GM12878 (cell line): ENCODE measurements at regions not wholly inside any gene's neighbourhood (a gene's known extent, or its start where the extent isn't known, plus 50 kb on each side); places are given as distances from the start of the nearest gene placed in this dataset.

ENCODE experiments used
- ATAC-seq: fragments of 200-7000 bp; cut with Tn5 transposase; 3 replicates; pipeline ENCODE4 v1.9.1; 2020; ENCODE audit warnings: mild to moderate bottlenecking, moderate library complexity
- BruUV-seq: library from RNA; stranded (reverse); fragments of 400-500 nt; replicated peaks from 2 replicates; lab custom pipeline; 2021; lab: Mats Ljungman, UMichigan
- CTCF ChIA-PET: fragments of 300-600 bp; sonication (Branson Sonifier 250); formaldehyde crosslinking; extraction: SDS; loops from one replicate; lab custom pipeline; 2021; ENCODE audit warnings: inconsistent platforms; lab: Yijun Ruan, JAX
- POLR2A ChIA-PET: fragments of 350-600 bp; formaldehyde crosslinking; extraction: SDS; loops from one replicate; lab custom pipeline; 2021; ENCODE audit warnings: inconsistent platforms; lab: Charles Lee
- RAD21 ChIA-PET: fragments of 300-600 bp; sonication (Branson Sonifier 250); formaldehyde crosslinking; loops from one replicate; lab custom pipeline; 2023; ENCODE audit warnings: antibody characterized with exemption; ENCODE audit not compliant: unreplicated experiment; lab: Charles Lee
- SMC1A ChIA-PET: fragments of 300-600 bp; sonication (Branson Sonifier 250); formaldehyde crosslinking; loops from one replicate; lab custom pipeline; 2023; ENCODE audit not compliant: unreplicated experiment, uncharacterized antibody; lab: Charles Lee
- DNase-seq: peaks from one replicate; pipeline ENCODE4 v3.0.0-alpha.2; 2011; ENCODE audit warnings: low read depth, low spot score
- FAIRE-seq: peaks from 3 replicates; lab custom pipeline; 2011; peaks lifted over from hg19 to GRCh38; lab: Jason Lieb, UNC
- H2AFZ ChIP-seq: 2 replicates; pipeline ENCODE4 v1.6.0; 2011; ENCODE audit warnings: low read depth, low read length, control low read depth; ENCODE audit not compliant: control insufficient read depth
- H3K27ac ChIP-seq: 2 replicates; pipeline ENCODE4 v1.5.1; 2011; ENCODE audit warnings: control low read depth; ENCODE audit not compliant: control insufficient read depth, insufficient read depth
- H3K27me3 ChIP-seq, 2 experiments: replicated peaks in 1 of 2; 2 replicates each; pipeline versions ENCODE4 v1.6.0 to v1.6.1; 2011; ENCODE audit warnings: low read length in 1 of 2; ENCODE audit not compliant: control insufficient read depth in 2 of 2, insufficient read depth in 2 of 2
- H3K36me3 ChIP-seq, 2 experiments: 2 replicates each; pipeline ENCODE4 v1.5.1; 2011; ENCODE audit warnings: low read length in 1 of 2; ENCODE audit not compliant: control insufficient read depth in 2 of 2, insufficient read depth in 2 of 2
- H3K4me1 ChIP-seq: 2 replicates; pipeline ENCODE4 v1.6.1; 2011; ENCODE audit warnings: mild to moderate bottlenecking, low read length, moderate library complexity, mixed read lengths; ENCODE audit not compliant: control insufficient read depth, insufficient read depth
- H3K4me2 ChIP-seq: 2 replicates; pipeline ENCODE4 v1.6.0; 2011; ENCODE audit warnings: control low read depth; ENCODE audit not compliant: control insufficient read depth, insufficient read depth
- H3K4me3 ChIP-seq: fragments of 200-600 bp; sonication (generic); 2 replicates; pipeline ENCODE4 v1.5.1; 2016
- H3K79me2 ChIP-seq: 2 replicates; pipeline ENCODE4 v1.6.0; 2011; ENCODE audit warnings: low read length; ENCODE audit not compliant: control insufficient read depth, insufficient read depth
- H3K9ac ChIP-seq: 2 replicates; pipeline ENCODE4 v1.8.0; 2011; ENCODE audit warnings: low read length, control low read depth, mixed read lengths; ENCODE audit not compliant: control insufficient read depth, insufficient read depth
- H3K9me3 ChIP-seq: replicated peaks from 3 replicates; pipeline ENCODE4 v1.5.1; 2011; ENCODE audit warnings: mild to moderate bottlenecking, low read length; ENCODE audit not compliant: control insufficient read depth, insufficient read depth
- H4K20me1 ChIP-seq: 2 replicates; pipeline ENCODE4 v1.6.0; 2011; ENCODE audit not compliant: control insufficient read depth, insufficient read depth
- BACH1 ChIP-seq: fragments of 450-650 bp; IDR thresholded peaks from 2 replicates; pipeline ENCODE4 v1.6.1; 2017; ENCODE audit warnings: mild to moderate bottlenecking, borderline replicate concordance
- EED ChIP-seq: sonication (generic); IDR thresholded peaks from 2 replicates; pipeline ENCODE4 v1.6.1; 2016; ENCODE audit warnings: antibody characterized with exemption, low read depth
- FOS ChIP-seq: IDR thresholded peaks from 3 replicates; pipeline ENCODE4 v1.6.1; 2011; ENCODE audit warnings: borderline replicate concordance; ENCODE audit not compliant: insufficient read length; ENCODE audit errors: extremely low read depth
- HDGF ChIP-seq: fragments of 450-650 bp; IDR thresholded peaks from 2 replicates; pipeline ENCODE4 v1.6.1; 2016; ENCODE audit warnings: antibody characterized with exemption
- KAT2A ChIP-seq: conservative IDR thresholded peaks from 2 replicates; pipeline ENCODE4 v1.6.1; 2011; ENCODE audit warnings: low read depth, low read length; ENCODE audit not compliant: control insufficient read depth
- MTA3 ChIP-seq: IDR thresholded peaks from 2 replicates; pipeline ENCODE4 v1.6.1; 2012; ENCODE audit warnings: low read length, inconsistent platforms, borderline replicate concordance
- NFYA ChIP-seq: IDR thresholded peaks from 2 replicates; pipeline ENCODE4 v1.6.1; 2011; ENCODE audit warnings: low read depth, mild to moderate bottlenecking, low read length, improper control_type of control experiment, borderline replicate concordance
- NFYB ChIP-seq: IDR thresholded peaks from 2 replicates; pipeline ENCODE4 v1.6.1; 2011; ENCODE audit warnings: low read depth, mild to moderate bottlenecking, low read length, improper control_type of control experiment, moderate library complexity; ENCODE audit not compliant: insufficient read depth
- NR2C2 ChIP-seq: IDR thresholded peaks from 2 replicates; pipeline ENCODE4 v1.6.1; 2011; ENCODE audit warnings: borderline replicate concordance, low read depth; ENCODE audit not compliant: control insufficient read depth, insufficient read length
- SMAD1 ChIP-seq: fragments of 450-650 bp; IDR thresholded peaks from 2 replicates; pipeline ENCODE4 v1.6.1; 2018; ENCODE audit warnings: mild to moderate bottlenecking, low read depth; ENCODE audit not compliant: partially characterized antibody
- SMARCA5 ChIP-seq: fragments of 450-650 bp; IDR thresholded peaks from 2 replicates; pipeline ENCODE4 v1.6.1; 2017; ENCODE audit warnings: mild to moderate bottlenecking
- STAT1 ChIP-seq: fragments of 450-650 bp; conservative IDR thresholded peaks from 2 replicates; pipeline ENCODE4 v1.6.1; 2014; ENCODE audit warnings: antibody characterized with exemption, mild to moderate bottlenecking
- TBL1XR1 ChIP-seq: IDR thresholded peaks from 2 replicates; pipeline ENCODE4 v1.6.1; 2012; ENCODE audit warnings: low read depth, low read length, improper control_type of control experiment
- TCF7 ChIP-seq: IDR thresholded peaks from 2 replicates; pipeline ENCODE4 v1.6.1; 2014; ENCODE audit warnings: antibody characterized with exemption, borderline replicate concordance
- WRNIP1 ChIP-seq: IDR thresholded peaks from 2 replicates; pipeline ENCODE4 v1.6.1; 2011; ENCODE audit warnings: low read depth, low read length, improper control_type of control experiment, borderline replicate concordance
- ZNF622 ChIP-seq: fragments of 450-650 bp; IDR thresholded peaks from 2 replicates; pipeline ENCODE4 v1.6.1; 2017; ENCODE audit warnings: mild to moderate bottlenecking, inconsistent platforms
- WGBS: methylation state at CpG from one replicate; pipeline ENCODE4 v1.1.6; 2016; ENCODE audit warnings: low lambda C conversion rate; ENCODE audit not compliant: insufficient replicate concordance, insufficient coverage; ENCODE audit errors: missing lambda C conversion rate; 5-methylcytosine and 5-hydroxymethylcytosine counted together
- in situ Hi-C: fragments of 300-500 bp; cut with MboI; formaldehyde crosslinking; loops from 9 replicates; pipeline ENCODE4 v1.14.3; 2018; ENCODE audit warnings: mixed read lengths
- intact Hi-C: fragments of 100-400 bp; cut with micrococcal nuclease; formaldehyde crosslinking; loops from one replicate; pipeline ENCODE4 v1.14.2; 2022; ENCODE audit not compliant: unreplicated experiment
- TF ChIP-seq, protein P1 (sequence below): fragments of 450-650 bp; formaldehyde crosslinking; IDR thresholded peaks from 2 replicates; pipeline ENCODE4 v1.4.0; 2020; ENCODE audit warnings: mild to moderate bottlenecking, moderate library complexity
- TF ChIP-seq, protein P2 (sequence below): IDR thresholded peaks from 2 replicates; pipeline ENCODE4 v1.6.1; 2012; ENCODE audit warnings: low read depth, low read length, improper control_type of control experiment
- TF ChIP-seq, protein P3 (sequence below): fragments of 450-650 bp; IDR thresholded peaks from 2 replicates; pipeline ENCODE4 v1.6.1; 2017; ENCODE audit warnings: mild to moderate bottlenecking, low read depth, inconsistent platforms; ENCODE audit not compliant: poor library complexity, severe bottlenecking

DNA sequence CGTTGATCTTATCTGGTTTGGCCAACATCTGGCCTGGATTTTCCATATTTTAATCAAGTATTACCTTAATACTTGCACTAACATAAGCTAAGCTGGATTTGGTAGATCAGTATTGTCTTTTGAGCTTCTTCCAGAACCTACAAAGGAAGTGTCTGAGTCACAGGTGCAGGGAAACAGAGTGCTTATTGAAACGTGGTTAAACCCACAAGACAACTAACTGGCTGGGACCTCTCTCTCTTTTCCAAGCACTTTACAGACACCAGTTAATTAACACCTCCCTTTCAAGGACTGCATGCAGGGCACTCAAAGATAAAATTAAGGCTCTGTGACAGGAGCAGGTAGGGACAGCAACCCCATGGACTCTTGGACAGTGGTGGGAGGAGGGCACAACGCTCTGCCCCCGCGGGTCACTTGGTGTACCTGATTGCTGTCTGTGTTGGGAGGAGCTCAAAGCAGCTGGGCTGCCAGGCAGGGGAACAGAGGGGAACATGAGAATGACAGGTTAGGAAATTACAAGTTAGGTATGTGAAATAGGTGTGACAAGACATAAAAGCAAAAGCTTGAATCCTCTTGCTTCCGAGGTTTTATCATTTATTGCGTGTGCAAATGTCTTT lies 133.7 kb upstream of the MON1B start:
- FAIRE-seq = no peak
- no peak overlapping the region for H2AFZ ChIP-seq
- CTCF ChIA-PET = interaction anchor here (1.5 kb wide), 1 partner anchor 113 kb away, joined by 3 read pairs; no protein-coding TSS in a partner anchor
- H3K36me3 ChIP-seq = no peaks in the 10 kb centered on the region
- no peak for DNase-seq
- SMC1A ChIA-PET = interaction anchor here (1.2 kb wide), 1 partner anchor 11 kb away, joined by 4 read pairs; no protein-coding TSS in a partner anchor
- BruUV-seq = no TSS peak
- intact Hi-C loops = no loop called here
- RAD21 ChIA-PET = no interaction called here
- no peaks in the 10 kb centered on the region for H4K20me1 ChIP-seq
- in situ Hi-C loops = no loop called here
- H3K27me3 ChIP-seq = no peaks in the 10 kb centered on the region
- no peak overlapping the region for H3K9ac ChIP-seq
- no peak overlapping the region for H3K27ac ChIP-seq
- no peak for TF ChIP-seq MTA3
- TF ChIP-seq SMARCA5 = no peak
- no peak for TF ChIP-seq ZNF622
- TF ChIP-seq STAT1 = no peak
- TF ChIP-seq HDGF = no peak
- TF ChIP-seq BACH1 = no peak
- TF ChIP-seq KAT2A = no peak
- no peak for TF ChIP-seq NFYA
- no peak for TF ChIP-seq FOS
- TF ChIP-seq SMAD1 = no peak
- TF ChIP-seq, protein P1, sequence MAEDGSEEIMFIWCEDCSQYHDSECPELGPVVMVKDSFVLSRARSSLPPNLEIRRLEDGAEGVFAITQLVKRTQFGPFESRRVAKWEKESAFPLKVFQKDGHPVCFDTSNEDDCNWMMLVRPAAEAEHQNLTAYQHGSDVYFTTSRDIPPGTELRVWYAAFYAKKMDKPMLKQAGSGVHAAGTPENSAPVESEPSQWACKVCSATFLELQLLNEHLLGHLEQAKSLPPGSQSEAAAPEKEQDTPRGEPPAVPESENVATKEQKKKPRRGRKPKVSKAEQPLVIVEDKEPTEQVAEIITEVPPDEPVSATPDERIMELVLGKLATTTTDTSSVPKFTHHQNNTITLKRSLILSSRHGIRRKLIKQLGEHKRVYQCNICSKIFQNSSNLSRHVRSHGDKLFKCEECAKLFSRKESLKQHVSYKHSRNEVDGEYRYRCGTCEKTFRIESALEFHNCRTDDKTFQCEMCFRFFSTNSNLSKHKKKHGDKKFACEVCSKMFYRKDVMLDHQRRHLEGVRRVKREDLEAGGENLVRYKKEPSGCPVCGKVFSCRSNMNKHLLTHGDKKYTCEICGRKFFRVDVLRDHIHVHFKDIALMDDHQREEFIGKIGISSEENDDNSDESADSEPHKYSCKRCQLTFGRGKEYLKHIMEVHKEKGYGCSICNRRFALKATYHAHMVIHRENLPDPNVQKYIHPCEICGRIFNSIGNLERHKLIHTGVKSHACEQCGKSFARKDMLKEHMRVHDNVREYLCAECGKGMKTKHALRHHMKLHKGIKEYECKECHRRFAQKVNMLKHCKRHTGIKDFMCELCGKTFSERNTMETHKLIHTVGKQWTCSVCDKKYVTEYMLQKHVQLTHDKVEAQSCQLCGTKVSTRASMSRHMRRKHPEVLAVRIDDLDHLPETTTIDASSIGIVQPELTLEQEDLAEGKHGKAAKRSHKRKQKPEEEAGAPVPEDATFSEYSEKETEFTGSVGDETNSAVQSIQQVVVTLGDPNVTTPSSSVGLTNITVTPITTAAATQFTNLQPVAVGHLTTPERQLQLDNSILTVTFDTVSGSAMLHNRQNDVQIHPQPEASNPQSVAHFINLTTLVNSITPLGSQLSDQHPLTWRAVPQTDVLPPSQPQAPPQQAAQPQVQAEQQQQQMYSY = no peak
- TF ChIP-seq, protein P2, sequence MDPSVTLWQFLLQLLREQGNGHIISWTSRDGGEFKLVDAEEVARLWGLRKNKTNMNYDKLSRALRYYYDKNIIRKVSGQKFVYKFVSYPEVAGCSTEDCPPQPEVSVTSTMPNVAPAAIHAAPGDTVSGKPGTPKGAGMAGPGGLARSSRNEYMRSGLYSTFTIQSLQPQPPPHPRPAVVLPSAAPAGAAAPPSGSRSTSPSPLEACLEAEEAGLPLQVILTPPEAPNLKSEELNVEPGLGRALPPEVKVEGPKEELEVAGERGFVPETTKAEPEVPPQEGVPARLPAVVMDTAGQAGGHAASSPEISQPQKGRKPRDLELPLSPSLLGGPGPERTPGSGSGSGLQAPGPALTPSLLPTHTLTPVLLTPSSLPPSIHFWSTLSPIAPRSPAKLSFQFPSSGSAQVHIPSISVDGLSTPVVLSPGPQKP = no peak
- TF ChIP-seq NR2C2 = no peak
- no peak for TF ChIP-seq WRNIP1
- TF ChIP-seq TBL1XR1 = no peak
- no peak for TF ChIP-seq TCF7
- TF ChIP-seq EED = no peak
- no peak for TF ChIP-seq NFYB
- TF ChIP-seq, protein P3, sequence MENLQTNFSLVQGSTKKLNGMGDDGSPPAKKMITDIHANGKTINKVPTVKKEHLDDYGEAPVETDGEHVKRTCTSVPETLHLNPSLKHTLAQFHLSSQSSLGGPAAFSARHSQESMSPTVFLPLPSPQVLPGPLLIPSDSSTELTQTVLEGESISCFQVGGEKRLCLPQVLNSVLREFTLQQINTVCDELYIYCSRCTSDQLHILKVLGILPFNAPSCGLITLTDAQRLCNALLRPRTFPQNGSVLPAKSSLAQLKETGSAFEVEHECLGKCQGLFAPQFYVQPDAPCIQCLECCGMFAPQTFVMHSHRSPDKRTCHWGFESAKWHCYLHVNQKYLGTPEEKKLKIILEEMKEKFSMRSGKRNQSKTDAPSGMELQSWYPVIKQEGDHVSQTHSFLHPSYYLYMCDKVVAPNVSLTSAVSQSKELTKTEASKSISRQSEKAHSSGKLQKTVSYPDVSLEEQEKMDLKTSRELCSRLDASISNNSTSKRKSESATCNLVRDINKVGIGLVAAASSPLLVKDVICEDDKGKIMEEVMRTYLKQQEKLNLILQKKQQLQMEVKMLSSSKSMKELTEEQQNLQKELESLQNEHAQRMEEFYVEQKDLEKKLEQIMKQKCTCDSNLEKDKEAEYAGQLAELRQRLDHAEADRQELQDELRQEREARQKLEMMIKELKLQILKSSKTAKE = no peak
- POLR2A ChIA-PET = no interaction called here
- H3K4me3 ChIP-seq = no peak overlapping the region
- no peaks in the 10 kb centered on the region for H3K4me1 ChIP-seq
- H3K79me2 ChIP-seq = no peaks in the 10 kb centered on the region
- H3K9me3 ChIP-seq = no peaks in the 10 kb centered on the region
- 29% methylated on average over 7 of the region's 7 CpGs for WGBS
- no peak for ATAC-seq
- H3K4me2 ChIP-seq = no peak overlapping the region
